Karpas-422 (cell line): ENCODE measurements at regions not wholly inside any gene's neighbourhood (a gene's known extent, or its start where the extent isn't known, plus 50 kb on each side); places are given as distances from the start of the nearest gene placed in this dataset.

Experiments
- DNase-seq: peaks from one replicate; pipeline ENCODE4 v3.0.0-alpha.2; 2015
- H2AFZ ChIP-seq: fragments of 200-600 bp; sonication (generic); 2 replicates; pipeline ENCODE4 v1.6.1; 2014; ENCODE audit warnings: antibody characterized with exemption, low read length, mixed read lengths
- H3K27ac ChIP-seq: fragments of 200-600 bp; sonication (generic); 2 replicates; pipeline ENCODE4 v1.5.1; 2014; ENCODE audit warnings: mild to moderate bottlenecking, low read length, moderate library complexity
- H3K27me3 ChIP-seq: fragments of 200-600 bp; sonication (generic); 2 replicates; pipeline ENCODE4 v1.6.1; 2014; ENCODE audit warnings: low read length, mixed read lengths
- H3K36me3 ChIP-seq: fragments of 200-600 bp; sonication (generic); 2 replicates; pipeline ENCODE4 v1.6.1; 2014; ENCODE audit warnings: low read length, mixed read lengths; ENCODE audit not compliant: insufficient read depth
- H3K4me1 ChIP-seq: fragments of 200-600 bp; sonication (generic); 2 replicates; pipeline ENCODE4 v1.6.1; 2014; ENCODE audit warnings: mild to moderate bottlenecking, low read length, mixed read lengths
- H3K4me2 ChIP-seq: fragments of 200-600 bp; sonication (generic); 2 replicates; pipeline ENCODE4 v1.6.1; 2014; ENCODE audit warnings: low read length, low read depth, mild to moderate bottlenecking; ENCODE audit not compliant: poor library complexity, severe bottlenecking
- H3K4me3 ChIP-seq: fragments of 200-600 bp; sonication (generic); 2 replicates; pipeline ENCODE4 v1.5.1; 2014; ENCODE audit warnings: mild to moderate bottlenecking, antibody characterized with exemption, low read length, mixed read lengths
- H3K79me2 ChIP-seq: fragments of 200-600 bp; sonication (generic); 2 replicates; pipeline ENCODE4 v1.6.1; 2014; ENCODE audit warnings: mild to moderate bottlenecking, low read length, mixed read lengths
- H3K9ac ChIP-seq: fragments of 200-600 bp; sonication (generic); 2 replicates; pipeline ENCODE4 v1.6.0; 2014; ENCODE audit warnings: low read length
- H3K9me2 ChIP-seq: fragments of 200-600 bp; sonication (generic), shearing (Covaris generic); replicated peaks from 2 replicates; pipeline ENCODE4 v1.6.0; 2014; ENCODE audit warnings: mild to moderate bottlenecking, low read length, moderate library complexity; ENCODE audit not compliant: insufficient read depth
- H3K9me3 ChIP-seq: fragments of 300-700, 200-600 bp; sonication (generic); 2 replicates; pipeline ENCODE4 v1.6.1; 2014; ENCODE audit warnings: low read length, mixed read lengths
- H4K20me1 ChIP-seq: fragments of 200-600 bp; sonication (generic); 2 replicates; pipeline ENCODE4 v1.6.1; 2014; ENCODE audit warnings: mild to moderate bottlenecking, antibody characterized with exemption, low read length, low read depth; ENCODE audit not compliant: insufficient read depth

- Histone ChIP-seq H3K4me3 (no peak overlapping the region), H3K27ac (no peak overlapping the region), H2AFZ (no peak overlapping the region), H3K9ac (no peak overlapping the region), H3K4me2 (no peak overlapping the region), H3K36me3 (no peaks in the 10 kb centered on the region), H3K79me2 (no peaks in the 10 kb centered on the region), H4K20me1 (no peaks in the 10 kb centered on the region; the same call in 1 of the 2 replicates), H3K9me3 (no peaks in the 10 kb centered on the region), H3K4me1 (no peaks in the 10 kb centered on the region), H3K27me3 (no peaks in the 10 kb centered on the region), H3K9me2 (no peaks in the 10 kb centered on the region)
- no peak for DNase-seq
These were observed 69.5 kb upstream of the HDAC4 start for GRCh38 chr2:239470151-239470900.

- Histone ChIP-seq H3K4me3 (no peak overlapping the region), H3K36me3 (no peaks in the 10 kb centered on the region), H3K9me3 (no peaks in the 10 kb centered on the region), H3K79me2 (no peaks in the 10 kb centered on the region), H3K4me1 (no peaks in the 10 kb centered on the region), H3K27ac (no peak overlapping the region), H3K9ac (no peak overlapping the region), H4K20me1 (no peaks in the 10 kb centered on the region; the same call in 1 of the 2 replicates), H2AFZ (no peak overlapping the region), H3K9me2 (no peaks in the 10 kb centered on the region), H3K27me3 (no peaks in the 10 kb centered on the region), H3K4me2 (no peak overlapping the region)
- DNase-seq = no peak
These were observed 68.5 kb upstream of the HDAC4 start for GRCh38 chr2:239469106-239469960.

DNA sequence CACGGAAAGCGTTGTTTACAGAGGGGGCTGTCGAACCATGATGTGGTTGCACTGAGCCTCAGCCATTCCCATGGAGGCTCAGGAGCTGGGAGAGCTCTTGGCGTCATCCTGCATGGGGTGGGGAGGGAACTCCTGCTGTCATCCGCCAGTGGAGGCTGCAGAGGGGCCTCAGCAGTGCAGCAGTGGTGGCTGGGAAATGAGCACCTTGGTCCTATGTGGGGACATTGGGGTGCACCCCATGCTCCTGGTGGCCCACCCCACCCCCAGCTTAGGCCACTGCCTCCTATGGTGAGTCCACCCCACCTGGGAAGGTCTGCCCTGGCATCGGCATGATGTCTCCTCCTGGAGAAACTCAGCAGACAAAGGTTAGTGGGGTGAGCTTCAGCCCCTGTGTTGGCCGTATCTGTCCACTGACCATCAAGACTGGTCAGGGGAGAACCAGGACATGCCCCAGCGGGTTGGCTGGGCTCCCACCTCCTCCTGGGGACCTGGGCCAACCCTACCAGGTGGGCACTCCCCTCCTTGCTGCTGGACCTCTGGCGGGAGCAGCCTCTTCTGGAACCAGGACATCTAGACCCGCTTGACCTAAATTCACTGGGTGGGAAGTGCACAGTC is 67.8 kb upstream of the HDAC4 start:
- Histone ChIP-seq H3K9me3 (no peaks in the 10 kb centered on the region), H4K20me1 (no peaks in the 10 kb centered on the region; the same call in 1 of the 2 replicates), H3K9me2 (no peaks in the 10 kb centered on the region), H2AFZ (no peak overlapping the region), H3K4me2 (no peak overlapping the region), H3K27me3 (no peaks in the 10 kb centered on the region), H3K9ac (no peak overlapping the region), H3K27ac (no peak overlapping the region), H3K4me1 (no peaks in the 10 kb centered on the region), H3K36me3 (no peaks in the 10 kb centered on the region), H3K4me3 (no peak overlapping the region), H3K79me2 (no peaks in the 10 kb centered on the region)
- no peak for DNase-seq

DNA sequence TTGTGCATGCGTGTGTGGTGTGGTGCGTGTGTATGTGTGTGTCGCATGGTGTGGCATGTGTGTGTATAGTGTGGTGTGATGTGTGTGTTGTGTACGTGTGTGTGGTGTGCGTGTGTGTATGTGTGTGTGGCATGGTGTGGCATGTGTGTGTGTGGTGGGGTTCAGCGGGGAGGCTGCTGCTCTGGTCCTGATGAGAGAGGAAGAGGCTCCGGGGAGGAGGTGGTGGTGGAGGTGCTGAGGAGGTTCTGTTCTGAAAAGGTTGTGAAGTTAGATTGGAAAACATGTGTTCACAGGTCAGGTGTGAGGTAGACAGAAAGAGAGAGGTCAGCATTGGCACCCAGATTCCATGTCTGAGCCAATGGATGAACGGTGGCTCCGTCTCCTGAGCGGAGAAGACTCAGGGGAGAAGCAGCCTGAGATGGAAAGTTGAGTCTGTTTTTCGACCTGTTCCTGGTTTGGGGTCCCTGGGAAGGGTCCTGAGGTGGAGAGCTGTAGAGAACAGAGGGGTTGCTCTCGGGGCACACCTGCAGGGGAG is 67.2 kb upstream of the HDAC4 start:
- H3K9me2 ChIP-seq = no peaks in the 10 kb centered on the region
- H3K4me2 ChIP-seq = no peak overlapping the region
- H3K4me3 ChIP-seq = no peak overlapping the region
- H3K4me1 ChIP-seq = no peaks in the 10 kb centered on the region
- H4K20me1 ChIP-seq = no peaks in the 10 kb centered on the region; the same call in 1 of the 2 replicates
- H3K36me3 ChIP-seq = no peaks in the 10 kb centered on the region
- H3K79me2 ChIP-seq = no peaks in the 10 kb centered on the region
- no peak overlapping the region for H2AFZ ChIP-seq
- no peak for DNase-seq
- H3K27ac ChIP-seq = no peak overlapping the region
- H3K9ac ChIP-seq = no peak overlapping the region
- H3K9me3 ChIP-seq = no peaks in the 10 kb centered on the region
- no peaks in the 10 kb centered on the region for H3K27me3 ChIP-seq

- no peak overlapping the region for H2AFZ ChIP-seq
- no peaks in the 10 kb centered on the region for H3K36me3 ChIP-seq
These were observed 66.6 kb upstream of the HDAC4 start for GRCh38 chr2:239467281-239467955.

GRCh38 chr2:239466755-239467271 is 66.0 kb upstream of the HDAC4 start:
- no peak overlapping the region for H3K9ac ChIP-seq
- H3K27me3 ChIP-seq = no peaks in the 10 kb centered on the region
- H3K79me2 ChIP-seq = no peaks in the 10 kb centered on the region
- H3K4me2 ChIP-seq = no peak overlapping the region
- no peak overlapping the region for H3K27ac ChIP-seq
- no peaks in the 10 kb centered on the region for H3K36me3 ChIP-seq
- no peaks in the 10 kb centered on the region; the same call in 1 of the 2 replicates for H4K20me1 ChIP-seq
- no peak for DNase-seq
- no peaks in the 10 kb centered on the region for H3K4me1 ChIP-seq
- H2AFZ ChIP-seq = no peak overlapping the region
- H3K9me3 ChIP-seq = no peaks in the 10 kb centered on the region
- no peak overlapping the region for H3K4me3 ChIP-seq
- H3K9me2 ChIP-seq = no peaks in the 10 kb centered on the region

More at GRCh38 chr2:239467281-239467955, 66.6 kb upstream of the HDAC4 start:
- Histone ChIP-seq H3K4me1 (no peaks in the 10 kb centered on the region), H3K4me2 (no peak overlapping the region), H4K20me1 (no peaks in the 10 kb centered on the region; the same call in 1 of the 2 replicates), H3K9me3 (no peaks in the 10 kb centered on the region), H3K9me2 (no peaks in the 10 kb centered on the region), H3K79me2 (no peaks in the 10 kb centered on the region), H3K4me3 (no peak overlapping the region), H3K27me3 (no peaks in the 10 kb centered on the region), H3K27ac (no peak overlapping the region), H3K9ac (no peak overlapping the region)
- no peak for DNase-seq

DNA sequence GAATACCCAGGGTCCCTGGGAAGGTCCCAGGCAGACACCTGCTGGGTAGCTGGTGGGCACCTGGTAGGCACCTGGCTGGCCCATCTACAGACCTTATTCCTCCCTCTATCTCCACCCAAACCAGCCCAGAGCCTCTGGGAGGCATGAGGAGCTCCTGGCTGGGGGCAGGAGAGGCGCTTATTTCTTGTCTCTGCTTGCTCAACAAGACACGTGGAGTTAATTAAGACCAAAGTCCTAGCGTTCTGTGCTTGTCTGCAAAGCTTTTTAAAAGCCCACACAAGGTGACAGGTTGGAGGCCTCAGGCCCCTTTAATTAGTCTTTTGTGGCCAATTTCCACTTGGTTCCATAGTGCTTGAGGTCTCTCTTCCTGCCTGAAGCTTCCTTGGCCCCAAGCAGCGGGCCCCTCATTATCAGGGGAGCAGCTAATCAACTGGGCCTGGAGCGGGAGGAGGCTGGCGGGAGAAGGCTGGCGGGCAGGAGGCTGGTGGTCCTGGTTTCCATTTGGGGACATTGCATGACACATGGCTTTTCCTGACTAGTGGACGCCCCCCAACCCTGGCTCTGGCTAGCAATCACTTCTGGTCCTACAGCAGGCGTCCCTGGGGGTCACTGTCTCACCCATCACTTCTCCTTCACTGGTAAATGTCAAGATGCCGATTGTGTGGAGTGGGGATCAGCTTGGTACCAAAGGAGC is 65.4 kb upstream of the HDAC4 start:
- H3K9me3 ChIP-seq = no peaks in the 10 kb centered on the region
- no peaks in the 10 kb centered on the region for H3K27me3 ChIP-seq
- DNase-seq = no peak
- no peaks in the 10 kb centered on the region for H3K79me2 ChIP-seq
- no peaks in the 10 kb centered on the region for H3K9me2 ChIP-seq
- no peak overlapping the region for H2AFZ ChIP-seq
- H3K27ac ChIP-seq = no peak overlapping the region
- no peak overlapping the region for H3K4me3 ChIP-seq
- no peak overlapping the region for H3K4me2 ChIP-seq
- H3K36me3 ChIP-seq = no peaks in the 10 kb centered on the region
- no peak overlapping the region for H3K9ac ChIP-seq
- no peaks in the 10 kb centered on the region for H3K4me1 ChIP-seq
- no peaks in the 10 kb centered on the region; the same call in 1 of the 2 replicates for H4K20me1 ChIP-seq
